Activated T-cell treated with anti-CD3 and anti-CD28 coated beads, Interleukin-2, amount 50 U/mL, for 24 hours (primary cell): ENCODE measurements at regions not wholly inside any gene's neighbourhood (a gene's known extent, or its start where the extent isn't known, plus 50 kb on each side); places are given as distances from the start of the nearest gene placed in this dataset.

ENCODE experiments used
- DNase-seq: peaks from one replicate; pipeline ENCODE4 v3.0.0-alpha.2; 2020
- H3K27ac Mint-ChIP-seq: 2 replicates; pipeline ENCODE4 v1.8.0; 2020; ENCODE audit warnings: mild to moderate bottlenecking, mixed read lengths
- H3K27me3 Mint-ChIP-seq: 2 replicates; pipeline ENCODE4 v1.8.0; 2020; ENCODE audit warnings: mixed read lengths
- H3K36me3 Mint-ChIP-seq: 2 replicates; pipeline ENCODE4 v1.8.0; 2020; ENCODE audit warnings: low read depth, mixed read lengths
- H3K4me1 Mint-ChIP-seq: 2 replicates; pipeline ENCODE4 v1.8.0; 2020; ENCODE audit warnings: low read depth, mixed read lengths
- H3K4me3 Mint-ChIP-seq: 2 replicates; pipeline ENCODE4 v1.8.0; 2020; ENCODE audit warnings: mild to moderate bottlenecking, moderate library complexity, mixed read lengths
- H3K9me3 Mint-ChIP-seq: 2 replicates; pipeline ENCODE4 v1.8.0; 2020; ENCODE audit warnings: mixed read lengths

DNA sequence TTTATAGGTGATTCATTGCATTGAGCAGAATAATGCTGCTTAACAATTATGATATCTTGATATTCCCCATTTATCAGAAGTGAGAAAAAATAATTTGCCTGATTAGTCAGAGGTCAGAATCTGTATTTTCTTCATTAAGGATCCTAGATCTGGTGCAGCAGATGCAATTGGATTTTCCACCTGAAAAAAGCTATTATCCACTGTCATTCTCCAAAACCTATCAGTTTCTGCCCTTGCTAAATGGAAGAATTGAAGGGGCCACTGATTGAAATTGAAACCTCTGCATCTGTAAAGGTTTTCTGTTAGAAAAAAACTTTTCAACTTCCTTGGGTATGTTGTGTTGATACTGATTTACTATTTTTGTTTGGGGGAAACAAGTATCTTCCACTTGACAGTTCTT lies 636.0 kb upstream of the NDST4 start:
- H3K9me3 Mint-ChIP-seq = peaks cover 20% of the 10 kb centered on the region

DNA sequence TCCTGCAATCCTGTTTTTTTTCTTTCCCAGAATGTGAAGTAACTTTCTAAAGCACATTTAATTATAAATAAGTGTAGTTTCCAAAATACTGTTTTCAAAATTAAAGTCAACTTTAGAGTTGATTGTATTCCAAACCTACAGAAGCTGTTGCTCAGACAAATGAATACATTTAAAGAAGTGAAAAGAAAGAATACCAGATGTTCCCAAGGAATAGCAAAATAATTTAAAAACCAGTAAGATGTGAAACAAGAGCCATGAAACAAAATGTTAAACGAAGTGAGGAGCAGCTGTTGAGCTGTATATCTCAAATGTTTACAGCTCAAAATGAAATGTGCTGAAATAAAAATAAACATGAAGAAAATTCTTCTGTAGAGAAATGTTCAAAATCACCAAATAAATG lies 627.4 kb upstream of the NDST4 start:
- H3K36me3 Mint-ChIP-seq = no peaks in the 10 kb centered on the region
- H3K27me3 Mint-ChIP-seq = no peaks in the 10 kb centered on the region
- no peak overlapping the region for H3K4me3 Mint-ChIP-seq
- peaks cover 2% of the 10 kb centered on the region for H3K9me3 Mint-ChIP-seq
- H3K4me1 Mint-ChIP-seq = no peaks in the 10 kb centered on the region
- no peak for DNase-seq
- H3K27ac Mint-ChIP-seq = no peak overlapping the region

More for the DNA sequence above, 636.0 kb upstream of the NDST4 start:
- H3K4me3 Mint-ChIP-seq = no peak overlapping the region
- DNase-seq = no peak
- no peak overlapping the region for H3K27ac Mint-ChIP-seq
- H3K27me3 Mint-ChIP-seq = no peaks in the 10 kb centered on the region
- no peaks in the 10 kb centered on the region for H3K4me1 Mint-ChIP-seq
- H3K36me3 Mint-ChIP-seq = no peaks in the 10 kb centered on the region

DNA sequence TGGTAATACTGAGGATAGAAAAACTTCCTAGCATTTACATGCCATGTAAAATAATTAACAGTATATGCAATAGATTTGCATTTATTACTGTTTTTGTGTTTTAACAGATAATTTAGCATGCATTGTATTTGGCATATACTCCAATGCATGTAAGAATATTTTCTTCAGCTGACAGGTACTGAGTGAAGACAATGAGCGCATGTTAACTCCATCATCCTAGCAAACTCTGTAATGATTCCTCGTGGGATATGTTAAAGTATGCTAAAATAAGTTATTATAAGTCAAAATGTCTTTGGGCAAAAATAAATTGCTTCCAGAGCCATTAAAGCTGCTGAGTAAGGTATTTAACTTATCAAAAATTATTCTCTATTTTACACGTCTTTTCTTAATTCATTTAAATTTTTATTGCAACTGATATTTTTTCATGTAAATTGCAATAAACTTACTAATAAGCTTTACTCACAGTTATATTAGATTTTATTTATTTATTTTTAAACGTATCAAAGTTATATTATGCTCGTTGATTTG lies 616.4 kb upstream of the NDST4 start:
- Mint-ChIP-seq H3K4me1 (no peaks in the 10 kb centered on the region), H3K4me3 (no peak overlapping the region), H3K36me3 (no peaks in the 10 kb centered on the region), H3K27me3 (no peaks in the 10 kb centered on the region), H3K27ac (no peak overlapping the region), H3K9me3 (peaks cover 2% of the 10 kb centered on the region)
- no peak for DNase-seq

DNA sequence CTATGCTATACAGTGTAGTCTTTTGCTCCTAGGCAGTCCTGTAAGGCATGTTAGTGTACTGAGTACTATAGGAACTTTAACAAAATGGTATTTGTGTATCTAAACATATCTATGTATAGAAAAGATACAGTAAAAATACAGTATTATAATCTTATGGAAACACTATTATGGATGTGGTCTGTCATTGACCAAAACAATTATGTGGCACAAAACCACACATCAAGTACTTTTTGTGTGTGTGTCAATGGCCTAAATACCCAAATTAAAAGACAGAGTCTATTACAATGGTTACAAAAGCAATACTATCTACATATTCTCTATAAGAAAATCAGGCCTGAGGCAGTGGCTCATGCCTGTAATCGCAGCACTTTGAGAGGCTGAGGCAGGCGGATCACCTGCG lies 610.2 kb upstream of the NDST4 start:
- peaks cover 6% of the 10 kb centered on the region for H3K9me3 Mint-ChIP-seq
- H3K4me3 Mint-ChIP-seq = no peak overlapping the region

DNA sequence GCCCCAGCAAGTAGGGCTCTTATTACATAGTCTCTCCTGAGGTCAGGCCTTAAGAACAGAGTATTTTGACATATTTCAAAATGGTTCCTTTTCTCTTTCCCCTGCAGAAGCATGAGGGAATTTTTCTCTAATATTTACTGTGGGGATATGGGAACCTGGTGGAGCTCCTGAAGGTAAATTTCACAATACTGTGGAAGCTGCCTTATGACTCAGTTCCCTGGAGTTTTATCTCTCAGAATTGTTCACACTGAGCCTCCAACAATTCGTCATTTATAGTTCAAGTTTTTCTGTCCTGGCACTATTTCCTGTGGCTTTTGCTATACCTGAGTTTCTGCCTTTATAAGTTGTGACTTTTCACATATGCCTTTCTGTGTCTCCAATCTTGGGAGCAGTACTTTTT lies 607.2 kb upstream of the NDST4 start:
- Mint-ChIP-seq H3K27me3 (no peaks in the 10 kb centered on the region), H3K27ac (no peak overlapping the region), H3K36me3 (no peaks in the 10 kb centered on the region), H3K4me3 (no peak overlapping the region), H3K4me1 (no peaks in the 10 kb centered on the region), H3K9me3 (peaks cover 8% of the 10 kb centered on the region)
- DNase-seq = no peak

More for the DNA sequence above, 610.2 kb upstream of the NDST4 start:
- H3K4me1 Mint-ChIP-seq = no peaks in the 10 kb centered on the region
- DNase-seq = no peak
- H3K27me3 Mint-ChIP-seq = no peaks in the 10 kb centered on the region
- H3K27ac Mint-ChIP-seq = no peak overlapping the region
- no peaks in the 10 kb centered on the region for H3K36me3 Mint-ChIP-seq

DNA sequence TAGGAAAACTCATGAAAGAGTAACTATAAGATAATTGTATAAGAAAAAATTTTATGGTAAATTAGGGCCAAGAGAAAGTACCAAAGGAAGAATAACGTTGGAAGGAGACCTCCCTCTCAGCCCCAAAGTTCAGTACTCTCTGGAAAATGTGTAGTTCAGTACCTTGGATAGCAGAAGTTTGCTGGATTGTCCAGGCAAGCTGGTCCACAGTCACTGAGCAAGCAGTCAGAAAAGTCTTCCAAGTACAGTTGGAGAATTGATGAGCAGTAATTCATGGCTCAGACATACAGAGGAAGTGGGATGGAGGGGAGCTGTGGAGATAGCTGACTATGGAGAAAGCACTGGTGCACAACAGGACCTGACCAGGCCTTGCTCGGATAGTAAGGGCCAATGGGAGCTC lies 598.2 kb upstream of the NDST4 start:
- no peak for DNase-seq
- no peak overlapping the region for H3K27ac Mint-ChIP-seq
- no peak overlapping the region for H3K4me3 Mint-ChIP-seq
- no peaks in the 10 kb centered on the region for H3K36me3 Mint-ChIP-seq
- H3K27me3 Mint-ChIP-seq = no peaks in the 10 kb centered on the region
- no peaks in the 10 kb centered on the region for H3K4me1 Mint-ChIP-seq
- H3K9me3 Mint-ChIP-seq = peaks cover 2% of the 10 kb centered on the region

DNA sequence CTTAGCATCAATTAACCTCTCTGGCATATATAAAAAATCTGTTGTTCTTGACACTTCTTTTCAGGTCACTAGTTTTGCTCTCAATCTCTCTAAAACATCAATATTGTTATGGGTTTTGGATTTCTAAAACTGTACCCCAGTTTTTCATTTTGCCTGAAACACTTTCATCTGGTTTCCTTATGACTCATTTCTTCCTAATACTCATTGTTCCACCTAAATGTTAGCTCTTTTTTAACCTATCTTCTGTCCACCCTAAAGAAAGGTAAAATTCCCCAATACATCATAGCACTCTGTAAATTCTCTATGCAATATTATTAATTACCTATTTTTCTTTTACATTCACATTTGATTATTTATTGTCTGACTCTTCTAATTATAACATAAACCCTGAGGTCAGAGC lies 575.5 kb upstream of the NDST4 start:
- Mint-ChIP-seq H3K4me3 (no peak overlapping the region), H3K27me3 (no peaks in the 10 kb centered on the region), H3K36me3 (no peaks in the 10 kb centered on the region), H3K9me3 (peaks cover 4% of the 10 kb centered on the region), H3K4me1 (no peaks in the 10 kb centered on the region), H3K27ac (no peak overlapping the region)
- no peak for DNase-seq

DNA sequence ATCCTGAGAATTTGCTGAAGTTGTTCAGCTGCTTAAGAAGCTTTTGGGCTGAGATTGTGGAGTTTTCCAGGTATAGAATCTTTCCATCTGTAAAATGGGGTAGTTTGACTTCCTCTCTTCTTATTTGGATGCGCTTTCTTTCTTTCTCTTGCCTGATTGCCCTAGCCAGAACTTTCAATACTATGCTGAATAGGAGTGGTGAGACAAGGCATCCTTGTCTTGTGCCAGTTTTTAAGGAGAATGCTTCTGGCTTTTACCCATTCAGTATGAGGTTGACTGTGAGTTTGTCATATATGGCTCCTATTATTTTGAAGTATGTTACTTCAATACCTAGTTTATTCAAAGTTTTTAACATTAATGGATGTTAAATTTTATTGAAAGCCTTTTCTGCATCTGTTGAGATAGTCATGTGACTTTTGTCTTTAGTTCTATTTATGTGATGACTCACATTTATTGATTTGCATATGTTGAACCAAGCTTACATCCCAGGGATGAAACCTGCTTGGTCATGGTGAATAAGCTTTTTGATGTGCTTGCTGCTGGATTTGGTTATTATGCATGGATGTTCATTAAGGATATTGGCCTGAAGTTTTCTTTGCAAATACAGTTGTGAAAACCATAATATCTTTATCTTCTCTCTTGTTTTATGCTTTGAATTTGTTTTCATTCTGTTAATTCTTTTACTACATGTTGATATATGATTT lies 573.8 kb upstream of the NDST4 start:
- no peaks in the 10 kb centered on the region for H3K4me1 Mint-ChIP-seq
- H3K4me3 Mint-ChIP-seq = no peak overlapping the region
- no peaks in the 10 kb centered on the region for H3K27me3 Mint-ChIP-seq
- H3K36me3 Mint-ChIP-seq = no peaks in the 10 kb centered on the region
- peaks cover 4% of the 10 kb centered on the region for H3K9me3 Mint-ChIP-seq
- H3K27ac Mint-ChIP-seq = no peak overlapping the region
- DNase-seq = no peak

DNA sequence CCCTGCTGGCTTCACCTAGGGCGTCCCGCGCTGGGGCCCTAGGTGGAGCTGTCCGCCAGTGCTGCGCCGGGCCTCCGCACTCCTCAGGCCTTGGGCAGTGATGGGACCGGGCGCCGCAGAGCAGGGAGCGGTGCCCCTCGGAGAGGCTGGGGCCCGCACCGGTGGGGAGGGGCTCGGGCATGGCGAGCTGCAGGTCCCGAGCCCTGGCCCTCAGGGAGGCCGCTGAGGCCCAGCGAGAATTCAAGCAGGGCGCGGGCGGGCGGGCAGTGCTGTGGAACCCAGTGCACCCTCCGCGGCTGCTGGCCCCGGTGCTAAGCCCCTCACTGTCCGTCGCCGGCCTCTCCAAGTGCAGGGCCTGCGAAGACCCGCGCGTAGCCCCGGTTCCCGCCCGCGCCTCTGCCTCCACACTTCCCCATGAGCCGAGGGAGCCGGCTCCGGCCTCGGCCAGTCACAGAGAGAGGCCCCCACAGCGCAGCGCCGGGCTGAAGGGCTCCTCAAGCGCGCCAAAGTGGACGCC lies 565.1 kb upstream of the NDST4 start:
- H3K9me3 Mint-ChIP-seq = peaks cover 8% of the 10 kb centered on the region
- H3K4me1 Mint-ChIP-seq = no peaks in the 10 kb centered on the region
- no peaks in the 10 kb centered on the region for H3K36me3 Mint-ChIP-seq
- no peak overlapping the region for H3K4me3 Mint-ChIP-seq
- no peaks in the 10 kb centered on the region for H3K27me3 Mint-ChIP-seq
- DNase-seq = no peak
- H3K27ac Mint-ChIP-seq = no peak overlapping the region

DNA sequence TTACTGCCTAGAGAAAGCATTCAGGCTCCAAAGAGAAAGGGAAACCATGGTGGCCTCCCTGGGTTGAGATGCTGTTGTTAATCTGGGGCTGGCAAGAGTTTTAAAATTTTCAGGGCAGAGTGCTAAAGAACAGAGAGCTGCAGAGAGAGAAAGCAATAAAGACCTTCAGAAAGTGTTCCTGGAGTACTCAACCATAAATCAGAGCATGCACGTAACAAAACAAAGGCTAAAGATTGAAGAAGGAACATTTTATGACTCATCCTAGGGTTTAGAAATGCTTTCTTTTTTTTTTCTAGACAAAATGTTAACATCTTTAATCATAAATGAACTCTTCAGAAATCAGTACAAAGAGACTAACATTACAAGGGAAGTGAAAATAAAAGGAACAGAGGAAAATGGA lies 562.3 kb upstream of the NDST4 start:
- no peak overlapping the region for H3K4me3 Mint-ChIP-seq
- no peaks in the 10 kb centered on the region for H3K36me3 Mint-ChIP-seq
- H3K27me3 Mint-ChIP-seq = no peaks in the 10 kb centered on the region
- no peak for DNase-seq
- H3K27ac Mint-ChIP-seq = no peak overlapping the region
- H3K9me3 Mint-ChIP-seq = peaks cover 8% of the 10 kb centered on the region
- no peaks in the 10 kb centered on the region for H3K4me1 Mint-ChIP-seq

DNA sequence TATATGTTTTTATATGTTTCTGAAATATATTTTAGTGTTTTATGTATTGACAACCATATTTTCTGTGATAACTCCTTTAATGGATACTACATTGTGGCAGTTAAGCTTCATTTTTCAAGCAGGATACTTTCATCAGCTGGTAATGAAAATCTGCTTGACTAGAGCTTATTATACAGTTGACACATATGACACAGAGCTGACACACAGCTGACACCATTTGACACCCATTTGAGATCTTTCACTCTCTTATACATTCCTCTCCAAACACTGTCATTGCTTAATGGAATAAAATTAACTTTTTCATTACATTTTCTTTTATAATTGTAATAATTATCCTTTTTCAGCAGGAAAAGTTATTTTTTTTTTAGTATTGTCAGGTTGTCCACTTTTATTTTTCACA lies 561.1 kb upstream of the NDST4 start:
- Mint-ChIP-seq H3K4me1 (no peaks in the 10 kb centered on the region), H3K27ac (no peak overlapping the region), H3K36me3 (no peaks in the 10 kb centered on the region), H3K4me3 (no peak overlapping the region), H3K9me3 (peaks cover 7% of the 10 kb centered on the region), H3K27me3 (no peaks in the 10 kb centered on the region)
- DNase-seq = no peak

DNA sequence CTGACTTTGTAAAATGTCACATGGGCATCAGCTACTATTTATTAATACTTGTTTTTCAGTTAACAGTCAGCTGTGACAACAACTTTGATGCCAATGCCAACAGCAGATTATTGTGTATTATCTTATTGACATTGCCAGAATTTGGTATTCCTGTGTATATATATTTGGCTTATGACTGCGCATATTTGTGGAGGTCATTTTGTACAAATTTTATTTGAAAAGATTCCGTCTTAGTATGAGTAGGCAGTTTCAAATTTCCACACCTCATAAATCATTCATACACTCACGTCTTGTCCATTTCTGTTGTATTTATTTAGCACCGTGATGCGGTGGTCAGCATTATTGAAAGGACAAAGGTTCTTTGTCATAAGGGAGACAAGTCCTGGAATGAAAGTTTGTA lies 558.2 kb upstream of the NDST4 start:
- Mint-ChIP-seq H3K27ac (no peak overlapping the region), H3K4me3 (no peak overlapping the region), H3K4me1 (no peaks in the 10 kb centered on the region), H3K9me3 (peaks cover 3% of the 10 kb centered on the region), H3K36me3 (no peaks in the 10 kb centered on the region), H3K27me3 (no peaks in the 10 kb centered on the region)
- no peak for DNase-seq

DNA sequence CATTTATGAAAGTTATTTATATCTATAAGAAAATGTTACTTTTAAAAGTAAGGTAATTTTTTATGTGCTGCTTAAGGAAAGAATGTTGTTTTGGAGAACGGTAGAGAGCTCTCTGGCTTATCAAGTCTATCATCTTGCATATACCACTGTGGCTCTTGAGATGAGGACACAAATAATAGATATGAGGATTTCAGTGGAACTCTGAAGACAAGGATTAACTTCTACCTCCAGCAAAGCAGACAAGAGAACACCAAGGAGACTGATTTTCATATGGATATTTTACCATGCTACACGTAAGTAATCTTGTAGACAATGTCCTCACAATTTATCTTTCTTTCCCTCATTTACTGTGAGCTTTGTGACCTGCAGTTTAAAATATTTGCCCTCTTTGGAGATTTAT lies 557.5 kb upstream of the NDST4 start:
- Mint-ChIP-seq H3K9me3 (peaks cover 3% of the 10 kb centered on the region), H3K36me3 (no peaks in the 10 kb centered on the region), H3K4me3 (no peak overlapping the region), H3K27me3 (no peaks in the 10 kb centered on the region), H3K27ac (no peak overlapping the region), H3K4me1 (no peaks in the 10 kb centered on the region)
- no peak for DNase-seq

DNA sequence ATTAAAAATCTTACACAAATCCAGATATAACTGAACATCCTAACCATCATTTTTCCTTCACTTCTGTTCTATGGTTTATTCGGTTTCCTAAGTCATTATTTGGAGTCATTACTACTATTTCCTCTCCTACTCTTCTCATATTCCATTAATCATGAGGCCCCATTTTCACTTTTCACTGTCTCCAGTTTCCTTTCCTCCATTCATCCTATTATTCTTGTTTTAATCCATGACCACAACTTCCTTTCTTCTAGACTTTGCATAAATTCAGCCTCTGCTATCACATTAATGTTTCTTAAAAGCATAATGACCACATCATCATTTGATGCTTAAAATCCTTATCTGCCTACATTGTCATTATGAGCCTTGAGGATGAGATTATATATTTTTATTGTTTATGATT lies 555.0 kb upstream of the NDST4 start:
- H3K27me3 Mint-ChIP-seq = no peaks in the 10 kb centered on the region
- no peak overlapping the region for H3K27ac Mint-ChIP-seq
- no peaks in the 10 kb centered on the region for H3K4me1 Mint-ChIP-seq
- H3K36me3 Mint-ChIP-seq = no peaks in the 10 kb centered on the region
- no peak for DNase-seq
- H3K4me3 Mint-ChIP-seq = no peak overlapping the region
- H3K9me3 Mint-ChIP-seq = no peaks in the 10 kb centered on the region

DNA sequence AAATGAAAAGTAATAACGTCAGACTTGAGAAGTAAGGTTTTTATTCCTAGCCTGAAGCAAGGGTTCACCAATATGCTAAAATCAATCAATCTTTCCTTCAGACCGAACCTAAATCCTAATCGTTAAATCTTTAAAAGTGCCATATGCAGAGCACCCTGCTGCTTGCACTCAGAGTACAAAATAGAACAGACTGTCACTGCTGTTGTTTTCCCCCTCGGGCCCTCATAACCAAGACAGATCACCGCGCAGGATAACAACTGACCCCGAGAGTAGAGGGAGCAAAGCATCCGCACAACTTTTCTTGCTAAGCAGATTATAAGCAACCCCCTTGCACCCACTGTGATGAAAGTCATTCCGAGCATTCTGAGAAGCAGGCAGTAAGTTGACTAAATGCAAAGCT lies 550.9 kb upstream of the NDST4 start:
- no peak for DNase-seq
- Mint-ChIP-seq H3K36me3 (no peaks in the 10 kb centered on the region), H3K4me1 (no peaks in the 10 kb centered on the region), H3K4me3 (no peak overlapping the region), H3K27me3 (no peaks in the 10 kb centered on the region), H3K9me3 (no peaks in the 10 kb centered on the region), H3K27ac (no peak overlapping the region)

DNA sequence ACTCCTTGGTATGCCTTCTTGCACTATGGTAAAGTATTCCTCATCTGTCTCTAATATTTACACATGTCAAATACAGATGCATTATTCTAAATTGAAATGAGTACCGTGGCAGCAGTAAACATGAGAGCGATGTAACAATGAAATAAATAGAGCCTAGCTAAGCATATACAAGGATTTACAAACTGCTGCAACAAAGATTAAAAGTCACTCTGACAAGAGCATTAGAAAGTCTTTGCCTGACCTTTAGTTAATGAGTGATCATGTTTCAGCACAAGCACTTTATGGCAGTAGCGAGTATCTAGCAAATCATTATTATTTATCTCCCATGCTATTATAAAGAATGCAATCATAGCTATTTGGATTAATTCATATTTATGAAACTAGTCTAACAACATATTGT lies 547.0 kb upstream of the NDST4 start:
- Mint-ChIP-seq H3K4me3 (no peak overlapping the region), H3K4me1 (no peaks in the 10 kb centered on the region), H3K9me3 (no peaks in the 10 kb centered on the region), H3K36me3 (no peaks in the 10 kb centered on the region), H3K27ac (no peak overlapping the region), H3K27me3 (no peaks in the 10 kb centered on the region)
- DNase-seq = no peak
